HepG2 (cell line): ENCODE measurements at regions not wholly inside any gene's neighbourhood (a gene's known extent, or its start where the extent isn't known, plus 50 kb on each side); places are given as distances from the start of the nearest gene placed in this dataset.

Experiments used
- ETV5 ChIP-seq: IDR thresholded peaks from 2 replicates; pipeline ENCODE4 v1.6.1; 2018; ENCODE audit warnings: missing biosample characterization, missing genetic modification reagents, inconsistent platforms, borderline replicate concordance
- FOXP1 ChIP-seq, 2 experiments: fragments of 450-650 bp in 1 of 2; IDR thresholded peaks; 2 replicates each; pipeline ENCODE4 v1.6.1; 2017 to 2018; ENCODE audit warnings: antibody characterized with exemption in 1 of 2
- HNRNPUL1 ChIP-seq: fragments of 200-400 bp; formaldehyde crosslinking; IDR thresholded peaks from 2 replicates; pipeline ENCODE4 v1.6.1; 2017; ENCODE audit warnings: low read depth, mild to moderate bottlenecking, low read length, moderate library complexity
- KDM5B ChIP-seq: sonication (generic); formaldehyde crosslinking; IDR thresholded peaks from 2 replicates; pipeline ENCODE4 v1.4.0; 2020; ENCODE audit warnings: missing genetic modification reagents, mild to moderate bottlenecking, borderline replicate concordance
- NR2F2 ChIP-seq: IDR thresholded peaks from 2 replicates; pipeline ENCODE4 v1.6.1; 2012; ENCODE audit warnings: low read depth, inconsistent platforms, borderline replicate concordance
- SRSF4 ChIP-seq: fragments of 200-400 bp; formaldehyde crosslinking; IDR thresholded peaks from one replicate; pipeline ENCODE4 v1.6.1; 2018; ENCODE audit warnings: mild to moderate bottlenecking, low read depth, low read length, moderate library complexity; ENCODE audit not compliant: poor library complexity, severe bottlenecking
- ZBTB8A ChIP-seq: sonication (generic); formaldehyde crosslinking; IDR thresholded peaks from 2 replicates; pipeline ENCODE4 v1.4.0; 2020; ENCODE audit warnings: mild to moderate bottlenecking, low read depth, missing genetic modification reagents, borderline replicate concordance
- ZKSCAN8 ChIP-seq: IDR thresholded peaks from 2 replicates; pipeline ENCODE4 v1.6.1; 2016; ENCODE audit warnings: borderline replicate concordance, missing genetic modification reagents, missing compliant biosample characterization
- ZNF256 ChIP-seq: sonication (generic); formaldehyde crosslinking; conservative IDR thresholded peaks from 2 replicates; pipeline ENCODE4 v1.4.0; 2020; ENCODE audit warnings: missing genetic modification reagents
- ZNF329 ChIP-seq: sonication (generic); formaldehyde crosslinking; IDR thresholded peaks from 2 replicates; pipeline ENCODE4 v1.9.0; 2021; ENCODE audit warnings: low read depth, mild to moderate bottlenecking, missing genetic modification reagents
- ZNF780A ChIP-seq: sonication (generic); formaldehyde crosslinking; IDR thresholded peaks from 2 replicates; pipeline ENCODE4 v1.8.0; 2022; ENCODE audit warnings: mild to moderate bottlenecking, missing genetic modification reagents, moderate library complexity
- ZNF879 ChIP-seq: sonication (generic); formaldehyde crosslinking; IDR thresholded peaks from 2 replicates; pipeline ENCODE4 v1.8.1; 2023; ENCODE audit warnings: missing genetic modification reagents
- TF ChIP-seq, protein P1 (sequence below): sonication (generic); formaldehyde crosslinking; IDR thresholded peaks from 2 replicates; pipeline ENCODE4 v1.9.0; 2021; ENCODE audit warnings: missing genetic modification reagents, borderline replicate concordance
- TF ChIP-seq, protein P2 (sequence below): sonication (generic); formaldehyde crosslinking; IDR thresholded peaks from 2 replicates; pipeline ENCODE4 v1.9.0; 2021; ENCODE audit warnings: missing genetic modification reagents, borderline replicate concordance
- TF ChIP-seq, protein P3 (sequence below): sonication (generic); formaldehyde crosslinking; conservative IDR thresholded peaks from 2 replicates; pipeline ENCODE4 v1.4.0; 2020; ENCODE audit warnings: mild to moderate bottlenecking, missing genetic modification reagents, moderate library complexity
- TF ChIP-seq, protein P4 (sequence below): IDR thresholded peaks from 2 replicates; pipeline ENCODE4 v1.6.1; 2016; ENCODE audit warnings: missing genetic modification reagents, missing compliant biosample characterization
- TF ChIP-seq, protein P5 (sequence below): IDR thresholded peaks from 2 replicates; pipeline ENCODE4 v1.6.1; 2016; ENCODE audit warnings: control low read depth

DNA sequence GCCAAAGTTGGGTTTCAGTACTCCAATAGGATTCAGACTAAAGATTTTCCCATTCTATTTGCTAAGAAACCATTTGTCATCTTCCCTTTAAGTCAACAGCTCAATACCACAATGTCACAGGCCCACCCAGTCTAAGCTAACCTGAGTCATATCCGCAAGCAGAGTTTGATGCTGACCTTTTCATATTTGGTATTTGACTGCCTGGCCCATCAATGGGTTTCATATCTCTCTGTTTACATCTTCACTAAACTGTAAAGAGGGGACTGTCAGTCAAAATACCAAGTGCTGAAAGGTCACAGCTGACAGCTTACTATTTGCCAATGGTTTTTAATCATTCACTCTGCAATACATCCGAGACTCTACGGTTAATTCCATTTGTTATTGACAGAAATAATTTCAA is 707.5 kb upstream of the ACTRT1 start (continued):
- TF ChIP-seq, protein P1, sequence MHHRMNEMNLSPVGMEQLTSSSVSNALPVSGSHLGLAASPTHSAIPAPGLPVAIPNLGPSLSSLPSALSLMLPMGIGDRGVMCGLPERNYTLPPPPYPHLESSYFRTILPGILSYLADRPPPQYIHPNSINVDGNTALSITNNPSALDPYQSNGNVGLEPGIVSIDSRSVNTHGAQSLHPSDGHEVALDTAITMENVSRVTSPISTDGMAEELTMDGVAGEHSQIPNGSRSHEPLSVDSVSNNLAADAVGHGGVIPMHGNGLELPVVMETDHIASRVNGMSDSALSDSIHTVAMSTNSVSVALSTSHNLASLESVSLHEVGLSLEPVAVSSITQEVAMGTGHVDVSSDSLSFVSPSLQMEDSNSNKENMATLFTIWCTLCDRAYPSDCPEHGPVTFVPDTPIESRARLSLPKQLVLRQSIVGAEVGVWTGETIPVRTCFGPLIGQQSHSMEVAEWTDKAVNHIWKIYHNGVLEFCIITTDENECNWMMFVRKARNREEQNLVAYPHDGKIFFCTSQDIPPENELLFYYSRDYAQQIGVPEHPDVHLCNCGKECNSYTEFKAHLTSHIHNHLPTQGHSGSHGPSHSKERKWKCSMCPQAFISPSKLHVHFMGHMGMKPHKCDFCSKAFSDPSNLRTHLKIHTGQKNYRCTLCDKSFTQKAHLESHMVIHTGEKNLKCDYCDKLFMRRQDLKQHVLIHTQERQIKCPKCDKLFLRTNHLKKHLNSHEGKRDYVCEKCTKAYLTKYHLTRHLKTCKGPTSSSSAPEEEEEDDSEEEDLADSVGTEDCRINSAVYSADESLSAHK (CRISPR knock-in tag) = no peak
- TF ChIP-seq, protein P2, sequence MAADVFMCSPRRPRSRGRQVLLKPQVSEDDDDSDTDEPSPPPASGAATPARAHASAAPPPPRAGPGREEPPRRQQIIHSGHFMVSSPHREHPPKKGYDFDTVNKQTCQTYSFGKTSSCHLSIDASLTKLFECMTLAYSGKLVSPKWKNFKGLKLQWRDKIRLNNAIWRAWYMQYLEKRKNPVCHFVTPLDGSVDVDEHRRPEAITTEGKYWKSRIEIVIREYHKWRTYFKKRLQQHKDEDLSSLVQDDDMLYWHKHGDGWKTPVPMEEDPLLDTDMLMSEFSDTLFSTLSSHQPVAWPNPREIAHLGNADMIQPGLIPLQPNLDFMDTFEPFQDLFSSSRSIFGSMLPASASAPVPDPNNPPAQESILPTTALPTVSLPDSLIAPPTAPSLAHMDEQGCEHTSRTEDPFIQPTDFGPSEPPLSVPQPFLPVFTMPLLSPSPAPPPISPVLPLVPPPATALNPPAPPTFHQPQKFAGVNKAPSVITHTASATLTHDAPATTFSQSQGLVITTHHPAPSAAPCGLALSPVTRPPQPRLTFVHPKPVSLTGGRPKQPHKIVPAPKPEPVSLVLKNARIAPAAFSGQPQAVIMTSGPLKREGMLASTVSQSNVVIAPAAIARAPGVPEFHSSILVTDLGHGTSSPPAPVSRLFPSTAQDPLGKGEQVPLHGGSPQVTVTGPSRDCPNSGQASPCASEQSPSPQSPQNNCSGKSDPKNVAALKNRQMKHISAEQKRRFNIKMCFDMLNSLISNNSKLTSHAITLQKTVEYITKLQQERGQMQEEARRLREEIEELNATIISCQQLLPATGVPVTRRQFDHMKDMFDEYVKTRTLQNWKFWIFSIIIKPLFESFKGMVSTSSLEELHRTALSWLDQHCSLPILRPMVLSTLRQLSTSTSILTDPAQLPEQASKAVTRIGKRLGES (CRISPR knock-in tag) = no peak
- TF ChIP-seq NR2F2 = peak; percentile 86
- TF ChIP-seq ZNF780A (CRISPR knock-in tag) = no peak
- no peak for TF ChIP-seq KDM5B
- TF ChIP-seq, protein P3, sequence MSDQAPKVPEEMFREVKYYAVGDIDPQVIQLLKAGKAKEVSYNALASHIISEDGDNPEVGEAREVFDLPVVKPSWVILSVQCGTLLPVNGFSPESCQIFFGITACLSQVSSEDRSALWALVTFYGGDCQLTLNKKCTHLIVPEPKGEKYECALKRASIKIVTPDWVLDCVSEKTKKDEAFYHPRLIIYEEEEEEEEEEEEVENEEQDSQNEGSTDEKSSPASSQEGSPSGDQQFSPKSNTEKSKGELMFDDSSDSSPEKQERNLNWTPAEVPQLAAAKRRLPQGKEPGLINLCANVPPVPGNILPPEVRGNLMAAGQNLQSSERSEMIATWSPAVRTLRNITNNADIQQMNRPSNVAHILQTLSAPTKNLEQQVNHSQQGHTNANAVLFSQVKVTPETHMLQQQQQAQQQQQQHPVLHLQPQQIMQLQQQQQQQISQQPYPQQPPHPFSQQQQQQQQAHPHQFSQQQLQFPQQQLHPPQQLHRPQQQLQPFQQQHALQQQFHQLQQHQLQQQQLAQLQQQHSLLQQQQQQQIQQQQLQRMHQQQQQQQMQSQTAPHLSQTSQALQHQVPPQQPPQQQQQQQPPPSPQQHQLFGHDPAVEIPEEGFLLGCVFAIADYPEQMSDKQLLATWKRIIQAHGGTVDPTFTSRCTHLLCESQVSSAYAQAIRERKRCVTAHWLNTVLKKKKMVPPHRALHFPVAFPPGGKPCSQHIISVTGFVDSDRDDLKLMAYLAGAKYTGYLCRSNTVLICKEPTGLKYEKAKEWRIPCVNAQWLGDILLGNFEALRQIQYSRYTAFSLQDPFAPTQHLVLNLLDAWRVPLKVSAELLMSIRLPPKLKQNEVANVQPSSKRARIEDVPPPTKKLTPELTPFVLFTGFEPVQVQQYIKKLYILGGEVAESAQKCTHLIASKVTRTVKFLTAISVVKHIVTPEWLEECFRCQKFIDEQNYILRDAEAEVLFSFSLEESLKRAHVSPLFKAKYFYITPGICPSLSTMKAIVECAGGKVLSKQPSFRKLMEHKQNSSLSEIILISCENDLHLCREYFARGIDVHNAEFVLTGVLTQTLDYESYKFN = peak; percentile 63
- TF ChIP-seq ZNF329 (CRISPR knock-in tag) = no peak
- TF ChIP-seq, protein P4, sequence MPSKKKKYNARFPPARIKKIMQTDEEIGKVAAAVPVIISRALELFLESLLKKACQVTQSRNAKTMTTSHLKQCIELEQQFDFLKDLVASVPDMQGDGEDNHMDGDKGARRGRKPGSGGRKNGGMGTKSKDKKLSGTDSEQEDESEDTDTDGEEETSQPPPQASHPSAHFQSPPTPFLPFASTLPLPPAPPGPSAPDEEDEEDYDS (CRISPR knock-in tag) = no peak
- TF ChIP-seq ZKSCAN8 = no peak
- TF ChIP-seq ZBTB8A (CRISPR knock-in tag) = no peak
- TF ChIP-seq ETV5 (CRISPR knock-in tag) = peak; percentile 70; the same call in 1 of the 2 replicates
- TF ChIP-seq SRSF4 = no peak
- no peak for TF ChIP-seq ZNF879
- TF ChIP-seq ZNF256 = no peak
- TF ChIP-seq FOXP1 (IDR thresholded peaks at IDR 0.05) = no peak
- TF ChIP-seq FOXP1 (CRISPR knock-in tag; IDR thresholded peaks at IDR 0.05) = peak; percentile 55
- TF ChIP-seq, protein P5, sequence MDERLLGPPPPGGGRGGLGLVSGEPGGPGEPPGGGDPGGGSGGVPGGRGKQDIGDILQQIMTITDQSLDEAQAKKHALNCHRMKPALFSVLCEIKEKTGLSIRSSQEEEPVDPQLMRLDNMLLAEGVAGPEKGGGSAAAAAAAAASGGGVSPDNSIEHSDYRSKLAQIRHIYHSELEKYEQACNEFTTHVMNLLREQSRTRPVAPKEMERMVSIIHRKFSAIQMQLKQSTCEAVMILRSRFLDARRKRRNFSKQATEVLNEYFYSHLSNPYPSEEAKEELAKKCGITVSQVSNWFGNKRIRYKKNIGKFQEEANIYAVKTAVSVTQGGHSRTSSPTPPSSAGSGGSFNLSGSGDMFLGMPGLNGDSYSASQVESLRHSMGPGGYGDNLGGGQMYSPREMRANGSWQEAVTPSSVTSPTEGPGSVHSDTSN (CRISPR knock-in tag) = peak; percentile 77
- no peak for TF ChIP-seq HNRNPUL1
